HepG2 (cell line): ENCODE measurements at regions not wholly inside any gene's neighbourhood (a gene's known extent, or its start where the extent isn't known, plus 50 kb on each side); places are given as distances from the start of the nearest gene placed in this dataset.

Experiments
- ATAC-seq: fragments of 200-7000 bp; cut with Tn5 transposase; 3 replicates; pipeline ENCODE4 v1.9.1; 2020; ENCODE audit warnings: mild to moderate bottlenecking, moderate library complexity
- BruUV-seq: library from RNA; stranded (reverse); fragments of 400-500 nt; replicated peaks from 2 replicates; lab custom pipeline; 2021; lab: Mats Ljungman, UMichigan
- CTCF ChIA-PET: fragments of 300-600 bp; formaldehyde crosslinking; extraction: SDS; loops from one replicate; lab custom pipeline; 2021; ENCODE audit warnings: low total read pairs, inconsistent platforms, low intra/inter-chr PET ratio; lab: Yijun Ruan, JAX
- POLR2A ChIA-PET: fragments of 350-600 bp; sonication (Branson Sonifier 250); formaldehyde crosslinking; loops from one replicate; lab custom pipeline; 2020; ENCODE audit warnings: antibody characterized with exemption, inconsistent platforms; lab: Yijun Ruan, JAX
- DNase-seq: peaks from one replicate; pipeline ENCODE4 v3.0.0-alpha.2; 2015; ENCODE audit warnings: low spot score
- FAIRE-seq: peaks from 3 replicates; lab custom pipeline; 2011; peaks lifted over from hg19 to GRCh38; lab: Jason Lieb, UNC
- H2AFZ ChIP-seq: one replicate; pipeline ENCODE4 v1.6.1; 2011; ENCODE audit warnings: low read length, inconsistent platforms
- H3K27ac ChIP-seq: fragments of 300-600 bp; 3 replicates; pipeline ENCODE4 v1.8.0; 2011; ENCODE audit warnings: mixed run types, mild to moderate bottlenecking, mixed read lengths, low read length, inconsistent platforms; ENCODE audit not compliant: insufficient read depth; ENCODE audit errors: extremely low read length
- H3K27me3 ChIP-seq, 2 experiments: fragments of 200-600 bp in 1 of 2; 2 replicates in 1 of 2; 3 replicates in 1 of 2; pipeline versions ENCODE4 v1.6.0 to v1.8.0; 2011; ENCODE audit warnings: low read length in 2 of 2, mild to moderate bottlenecking in 2 of 2, moderate library complexity in 2 of 2, inconsistent platforms in 1 of 2; ENCODE audit not compliant: insufficient read depth in 2 of 2, control insufficient read depth in 1 of 2
- H3K36me3 ChIP-seq, 2 experiments: fragments of 200-600 bp in 1 of 2; replicated peaks in 1 of 2; 2 replicates in 1 of 2; 3 replicates in 1 of 2; pipeline versions ENCODE4 v1.5.1 to v1.8.0; 2011; ENCODE audit warnings: low read length in 2 of 2, inconsistent platforms in 1 of 2; ENCODE audit not compliant: insufficient read depth in 2 of 2, control insufficient read depth in 1 of 2
- H3K4me1 ChIP-seq: 2 replicates; pipeline ENCODE4 v1.5.1; 2012; ENCODE audit warnings: low read length, inconsistent platforms; ENCODE audit not compliant: insufficient read depth
- H3K4me2 ChIP-seq: 2 replicates; pipeline ENCODE4 v1.6.0; 2011; ENCODE audit warnings: low read depth, low read length, inconsistent platforms
- H3K4me3 ChIP-seq, 3 experiments: fragments of 200-600 bp in 1 of 3; sonication (generic), shearing (Covaris generic) in 1 of 3; replicated peaks in 1 of 3; 2 replicates each; pipeline ENCODE4 v1.5.1; 2011 to 2016; ENCODE audit warnings: low read length in 3 of 3, inconsistent platforms in 2 of 3, low read depth in 2 of 3, mild to moderate bottlenecking in 2 of 3, control low read depth in 1 of 3, mixed read lengths in 1 of 3; ENCODE audit not compliant: insufficient read depth in 1 of 3
- H3K79me2 ChIP-seq: one replicate; pipeline ENCODE4 v1.6.1; 2011; ENCODE audit warnings: low read length, inconsistent platforms; ENCODE audit not compliant: insufficient read depth
- H3K9ac ChIP-seq: 2 replicates; pipeline ENCODE4 v1.6.0; 2011; ENCODE audit warnings: mild to moderate bottlenecking, low read depth, low read length, inconsistent platforms; ENCODE audit not compliant: insufficient read depth
- H3K9me3 ChIP-seq: 2 replicates; pipeline ENCODE4 v1.5.1; 2012; ENCODE audit warnings: mild to moderate bottlenecking, low read length
- H4K20me1 ChIP-seq: 2 replicates; pipeline ENCODE4 v1.6.0; 2011; ENCODE audit warnings: inconsistent platforms, mild to moderate bottlenecking, low read length, moderate library complexity; ENCODE audit not compliant: insufficient read depth
- CENPX ChIP-seq: sonication (generic); formaldehyde crosslinking; IDR thresholded peaks from 2 replicates; pipeline ENCODE4 v1.9.0; 2021; ENCODE audit warnings: mild to moderate bottlenecking, missing genetic modification reagents, moderate library complexity
- FOXK2 ChIP-seq: fragments of 450-650 bp; IDR thresholded peaks from 2 replicates; pipeline ENCODE4 v1.6.1; 2016
- GABPA ChIP-seq, 2 experiments: IDR thresholded peaks; 2 replicates each; pipeline ENCODE4 v1.6.1; 2011 to 2016; ENCODE audit warnings: low read depth in 2 of 2, low read length in 1 of 2, missing biosample characterization in 1 of 2, missing genetic modification characterization in 1 of 2
- GZF1 ChIP-seq: sonication (generic); formaldehyde crosslinking; IDR thresholded peaks from 2 replicates; pipeline ENCODE4 v1.5.1; 2020; ENCODE audit warnings: mild to moderate bottlenecking, missing genetic modification reagents
- HNF4A ChIP-seq: sonication (generic); formaldehyde crosslinking; IDR thresholded peaks from 2 replicates; pipeline ENCODE4 v1.4.0; 2020; ENCODE audit warnings: missing genetic modification reagents
- KDM1A ChIP-seq: IDR thresholded peaks from 2 replicates; pipeline ENCODE4 v1.6.1; 2016; ENCODE audit warnings: missing compliant biosample characterization
- MATR3 ChIP-seq: sonication (generic); formaldehyde crosslinking; IDR thresholded peaks from 2 replicates; pipeline ENCODE4 v1.4.0; 2020; ENCODE audit warnings: missing genetic modification reagents
- MED8 ChIP-seq: sonication (generic); formaldehyde crosslinking; IDR thresholded peaks from 2 replicates; pipeline ENCODE4 v1.8.1; 2023; ENCODE audit warnings: mild to moderate bottlenecking, missing genetic modification reagents; ENCODE audit not compliant: insufficient replicate concordance
- NCOA1 ChIP-seq: sonication (generic); formaldehyde crosslinking; IDR thresholded peaks from 2 replicates; pipeline ENCODE4 v1.9.0; 2021; ENCODE audit warnings: missing genetic modification reagents
- NR2F2 ChIP-seq: IDR thresholded peaks from 2 replicates; pipeline ENCODE4 v1.6.1; 2012; ENCODE audit warnings: low read depth, inconsistent platforms, borderline replicate concordance
- PCBP2 ChIP-seq: fragments of 200-400 bp; formaldehyde crosslinking; optimal IDR thresholded peaks from 2 replicates; pipeline ENCODE3; 2018; ENCODE audit warnings: low read length, low read depth; ENCODE audit not compliant: poor library complexity, severe bottlenecking
- RFX3 ChIP-seq: IDR thresholded peaks from 2 replicates; pipeline ENCODE4 v1.6.1; 2016; ENCODE audit warnings: missing biosample characterization, missing genetic modification reagents
- RXRA ChIP-seq: sonication (generic); formaldehyde crosslinking; IDR thresholded peaks from 2 replicates; pipeline ENCODE4 v1.5.1; 2020; ENCODE audit warnings: missing genetic modification reagents
- SALL1 ChIP-seq: sonication (generic); formaldehyde crosslinking; IDR thresholded peaks from 2 replicates; pipeline ENCODE4 v1.8.0; 2022; ENCODE audit warnings: mild to moderate bottlenecking, missing genetic modification reagents
- SSRP1 ChIP-seq: IDR thresholded peaks from 2 replicates; pipeline ENCODE4 v1.6.1; 2016; ENCODE audit warnings: control low read depth
- YEATS2 ChIP-seq: sonication (generic); formaldehyde crosslinking; IDR thresholded peaks from 2 replicates; pipeline ENCODE4 v1.4.0; 2020; ENCODE audit warnings: missing genetic modification reagents, borderline replicate concordance
- ZEB1 ChIP-seq: IDR thresholded peaks from 2 replicates; pipeline ENCODE4 v1.6.1; 2012; ENCODE audit warnings: mild to moderate bottlenecking, low read depth, inconsistent platforms; ENCODE audit not compliant: insufficient replicate concordance
- ZFP41 ChIP-seq: sonication (generic); formaldehyde crosslinking; IDR thresholded peaks from 2 replicates; pipeline ENCODE4 v1.4.0; 2020; ENCODE audit warnings: mild to moderate bottlenecking, missing genetic modification reagents, borderline replicate concordance
- ZNF446 ChIP-seq: sonication (generic); formaldehyde crosslinking; IDR thresholded peaks from 2 replicates; pipeline ENCODE4 v1.5.0; 2020; ENCODE audit warnings: mild to moderate bottlenecking, missing genetic modification reagents
- ZNF766 ChIP-seq: sonication (generic); formaldehyde crosslinking; IDR thresholded peaks from 2 replicates; pipeline ENCODE4 v1.5.0; 2020; ENCODE audit warnings: missing genetic modification reagents, borderline replicate concordance
- ZNF883 ChIP-seq: sonication (generic); formaldehyde crosslinking; IDR thresholded peaks from 2 replicates; pipeline ENCODE4 v1.5.1; 2020; ENCODE audit warnings: mild to moderate bottlenecking, missing genetic modification reagents; ENCODE audit errors: not compliant biosample characterization
- ZSCAN12 ChIP-seq: sonication (generic); formaldehyde crosslinking; IDR thresholded peaks from 2 replicates; pipeline ENCODE4 v1.9.0; 2021; ENCODE audit warnings: mild to moderate bottlenecking, missing genetic modification reagents
- WGBS: methylation state at CpG from one replicate; pipeline ENCODE4 v1.1.6; 2017; ENCODE audit warnings: low lambda C conversion rate; 5-methylcytosine and 5-hydroxymethylcytosine counted together
- in situ Hi-C: cut with HindIII; loops from 2 replicates; pipeline ENCODE4 v1.10.0; 2017; ENCODE audit warnings: low pct_unique_long_range_greater_than_20kb; ENCODE audit not compliant: extremely low pct_ligation_motif_present
- intact Hi-C: fragments of 100-400 bp; cut with micrococcal nuclease; formaldehyde crosslinking; loops from one replicate; pipeline ENCODE4 v1.10.0; 2022; ENCODE audit not compliant: unreplicated experiment
- TF ChIP-seq, protein P1 (sequence below): sonication (generic); formaldehyde crosslinking; IDR thresholded peaks from 2 replicates; pipeline ENCODE4 v1.5.0; 2020; ENCODE audit warnings: mild to moderate bottlenecking, missing genetic modification reagents, borderline replicate concordance
- TF ChIP-seq, protein P2 (sequence below): sonication (generic); formaldehyde crosslinking; IDR thresholded peaks from 2 replicates; pipeline ENCODE4 v1.9.0; 2021; ENCODE audit warnings: missing genetic modification reagents, mild to moderate bottlenecking, borderline replicate concordance
- TF ChIP-seq, protein P3 (sequence below): sonication (generic); formaldehyde crosslinking; IDR thresholded peaks from 2 replicates; pipeline ENCODE4 v1.5.1; 2020; ENCODE audit warnings: missing genetic modification reagents, mild to moderate bottlenecking, borderline replicate concordance

DNA sequence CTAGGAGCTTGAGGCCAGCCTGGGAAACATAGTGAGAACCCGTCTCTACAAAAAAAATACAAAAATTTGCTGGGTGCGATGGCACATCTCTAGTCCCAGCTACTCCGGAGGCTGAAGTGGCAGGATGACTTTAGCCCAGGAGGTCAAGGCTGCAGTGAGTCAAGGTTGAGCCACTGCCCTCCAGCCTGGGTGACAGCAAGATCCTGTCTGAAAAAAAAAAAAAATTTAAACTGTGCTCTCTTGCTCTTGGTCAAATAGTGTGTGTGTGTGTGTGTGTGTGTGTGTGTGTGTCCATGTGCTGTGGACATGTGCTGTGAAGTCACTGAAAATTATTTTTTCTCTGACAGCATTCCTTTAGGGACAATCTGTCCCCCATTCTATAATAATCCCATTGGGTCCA lies 62.1 kb upstream of the TCF7L2 start:
- Histone ChIP-seq H2AFZ (no peak overlapping the region), H3K4me3 (no peak overlapping the region), H3K9me3 (no peaks in the 10 kb centered on the region), H3K27ac (no peak overlapping the region), H3K4me2 (no peak overlapping the region), H3K27me3 (no peaks in the 10 kb centered on the region), H3K79me2 (no peaks in the 10 kb centered on the region), H3K9ac (no peak overlapping the region), H3K36me3 (no peaks in the 10 kb centered on the region), H4K20me1 (no peaks in the 10 kb centered on the region), H3K4me1 (peaks cover 22% of the 10 kb centered on the region)
- POLR2A ChIA-PET = no interaction called here
- CTCF ChIA-PET = no interaction called here
- no peak for DNase-seq
- in situ Hi-C loops (no loop called here), intact Hi-C loops (no loop called here)
- peak; percentile 49 for ATAC-seq
- 20% methylated on average over 3 of the region's 3 CpGs for WGBS
- FAIRE-seq = peak; percentile 26
- no TSS peak for BruUV-seq
- TF ChIP-seq MATR3 (CRISPR knock-in tag) = no peak
- peak; percentile 55; the same call in 1 of the 2 replicates for TF ChIP-seq NR2F2
- no peak for TF ChIP-seq ZEB1
- no peak for TF ChIP-seq ZSCAN12 (CRISPR knock-in tag)
- TF ChIP-seq KDM1A (CRISPR knock-in tag) = no peak
- no peak for TF ChIP-seq SSRP1 (CRISPR knock-in tag)
- no peak for TF ChIP-seq ZFP41 (CRISPR knock-in tag)
- peak; percentile 45 for TF ChIP-seq HNF4A
- TF ChIP-seq RFX3 (CRISPR knock-in tag) = no peak
- no peak for TF ChIP-seq NCOA1
- TF ChIP-seq ZNF446 (CRISPR knock-in tag) = no peak
- TF ChIP-seq GZF1 (CRISPR knock-in tag) = no peak
- no peak for TF ChIP-seq GABPA (IDR thresholded peaks at IDR 0.05; ENCODE audit: low read depth, low read length)
- 0 out of 2 replicates have a peak, but pooled peaks have one; percentile 32 for TF ChIP-seq GABPA (CRISPR knock-in tag; IDR thresholded peaks at IDR 0.05; ENCODE audit: low read depth)
- TF ChIP-seq, protein P1, sequence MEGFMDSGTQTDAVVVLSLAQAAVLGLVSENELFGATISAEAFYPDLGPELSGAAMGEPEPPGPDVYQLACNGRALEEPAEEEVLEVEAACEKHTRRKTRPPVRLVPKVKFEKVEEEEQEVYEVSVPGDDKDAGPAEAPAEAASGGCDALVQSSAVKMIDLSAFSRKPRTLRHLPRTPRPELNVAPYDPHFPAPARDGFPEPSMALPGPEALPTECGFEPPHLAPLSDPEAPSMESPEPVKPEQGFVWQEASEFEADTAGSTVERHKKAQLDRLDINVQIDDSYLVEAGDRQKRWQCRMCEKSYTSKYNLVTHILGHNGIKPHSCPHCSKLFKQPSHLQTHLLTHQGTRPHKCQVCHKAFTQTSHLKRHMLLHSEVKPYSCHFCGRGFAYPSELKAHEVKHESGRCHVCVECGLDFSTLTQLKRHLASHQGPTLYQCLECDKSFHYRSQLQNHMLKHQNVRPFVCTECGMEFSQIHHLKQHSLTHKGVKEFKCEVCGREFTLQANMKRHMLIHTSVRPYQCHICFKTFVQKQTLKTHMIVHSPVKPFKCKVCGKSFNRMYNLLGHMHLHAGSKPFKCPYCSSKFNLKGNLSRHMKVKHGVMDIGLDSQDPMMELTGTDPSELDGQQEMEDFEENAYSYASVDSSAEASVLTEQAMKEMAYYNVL (CRISPR knock-in tag) = 0 out of 2 replicates have a peak, but pooled peaks have one; percentile 6
- TF ChIP-seq ZNF883 (CRISPR knock-in tag) = no peak
- no peak for TF ChIP-seq YEATS2 (CRISPR knock-in tag)
- TF ChIP-seq MED8 (CRISPR knock-in tag) = no peak
- TF ChIP-seq CENPX (CRISPR knock-in tag) = no peak
- no peak for TF ChIP-seq FOXK2
- peak; percentile 81 for TF ChIP-seq SALL1
- no peak for TF ChIP-seq ZNF766 (CRISPR knock-in tag)
- no peak for TF ChIP-seq PCBP2
- TF ChIP-seq, protein P2, sequence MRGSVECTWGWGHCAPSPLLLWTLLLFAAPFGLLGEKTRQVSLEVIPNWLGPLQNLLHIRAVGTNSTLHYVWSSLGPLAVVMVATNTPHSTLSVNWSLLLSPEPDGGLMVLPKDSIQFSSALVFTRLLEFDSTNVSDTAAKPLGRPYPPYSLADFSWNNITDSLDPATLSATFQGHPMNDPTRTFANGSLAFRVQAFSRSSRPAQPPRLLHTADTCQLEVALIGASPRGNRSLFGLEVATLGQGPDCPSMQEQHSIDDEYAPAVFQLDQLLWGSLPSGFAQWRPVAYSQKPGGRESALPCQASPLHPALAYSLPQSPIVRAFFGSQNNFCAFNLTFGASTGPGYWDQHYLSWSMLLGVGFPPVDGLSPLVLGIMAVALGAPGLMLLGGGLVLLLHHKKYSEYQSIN (CRISPR knock-in tag) = no peak
- peak; percentile 51; the same call in 1 of the 2 replicates for TF ChIP-seq RXRA (CRISPR knock-in tag)
- TF ChIP-seq, protein P3, sequence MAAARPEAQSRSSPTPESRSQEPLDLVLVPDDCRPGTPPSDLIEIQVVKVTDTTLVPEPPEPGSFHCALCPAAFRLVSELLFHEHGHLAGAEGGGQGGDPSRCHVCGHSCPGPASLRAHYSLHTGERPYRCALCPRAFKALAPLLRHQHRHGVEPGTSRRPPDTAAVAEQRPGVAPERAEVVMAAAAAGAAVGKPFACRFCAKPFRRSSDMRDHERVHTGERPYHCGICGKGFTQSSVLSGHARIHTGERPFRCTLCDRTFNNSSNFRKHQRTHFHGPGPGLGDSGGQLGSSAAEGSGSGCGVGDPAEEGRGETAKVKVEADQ (CRISPR knock-in tag) = no peak
